Neural progenitor cell (in vitro differentiated cells): ENCODE measurements at regions not wholly inside any gene's neighbourhood (a gene's known extent, or its start where the extent isn't known, plus 50 kb on each side); places are given as distances from the start of the nearest gene placed in this dataset.

Source experiments
- DNase-seq: peaks from one replicate; pipeline ENCODE4 v3.0.0-alpha.2; 2016; ENCODE audit warnings: low spot score
- H2AFZ ChIP-seq: fragments of 200-600 bp; sonication (generic); replicated peaks from 2 replicates; pipeline ENCODE4 v1.6.1; 2016; ENCODE audit warnings: antibody characterized with exemption
- H3F3A ChIP-seq: fragments of 200-600 bp; sonication (generic); 2 replicates; pipeline ENCODE4 v1.6.1; 2016; ENCODE audit warnings: antibody characterized with exemption, low read depth
- H3K27ac ChIP-seq: fragments of 200-600 bp; sonication (generic); 2 replicates; pipeline ENCODE4 v1.5.1; 2016; ENCODE audit warnings: mild to moderate bottlenecking
- H3K27me3 ChIP-seq: fragments of 200-600 bp; sonication (generic); 2 replicates; pipeline ENCODE4 v1.6.1; 2016; ENCODE audit warnings: mild to moderate bottlenecking, moderate library complexity
- H3K36me3 ChIP-seq: fragments of 200-600 bp; sonication (generic); 2 replicates; pipeline ENCODE4 v1.5.1; 2016
- H3K4me1 ChIP-seq: fragments of 200-600 bp; sonication (generic); 2 replicates; pipeline ENCODE4 v1.6.1; 2016; ENCODE audit warnings: mixed run types
- H3K4me2 ChIP-seq: fragments of 200-600 bp; sonication (generic); 2 replicates; pipeline ENCODE4 v1.6.1; 2016
- H3K4me3 ChIP-seq: fragments of 200-600 bp; sonication (generic); 2 replicates; pipeline ENCODE4 v1.5.1; 2016
- H3K79me2 ChIP-seq: fragments of 200-600 bp; sonication (generic); 2 replicates; pipeline ENCODE4 v1.6.1; 2016; ENCODE audit warnings: low read depth
- H3K9ac ChIP-seq: fragments of 200-600 bp; sonication (generic); 2 replicates; pipeline ENCODE4 v1.6.1; 2016
- H3K9me3 ChIP-seq: fragments of 200-600 bp; sonication (generic); 2 replicates; pipeline ENCODE4 v1.5.1; 2016; ENCODE audit warnings: low read depth
- H4K20me1 ChIP-seq: fragments of 200-600 bp; sonication (generic); 2 replicates; pipeline ENCODE4 v1.6.1; 2016; ENCODE audit warnings: low read depth
- H3K27ac Mint-ChIP-seq: 3 replicates; pipeline ENCODE4 v1.8.0; 2021; ENCODE audit warnings: mixed read lengths
- H3K27me3 Mint-ChIP-seq: 2 replicates; pipeline ENCODE4 v1.8.0; 2022; ENCODE audit warnings: low read depth, mild to moderate bottlenecking, inconsistent platforms, moderate library complexity, mixed read lengths; ENCODE audit not compliant: insufficient read depth
- H3K36me3 Mint-ChIP-seq: 3 replicates; pipeline ENCODE4 v1.8.0; 2021; ENCODE audit warnings: mixed read lengths
- H3K4me1 Mint-ChIP-seq: 3 replicates; pipeline ENCODE4 v1.8.0; 2021; ENCODE audit warnings: mixed read lengths
- H3K4me3 Mint-ChIP-seq: 3 replicates; pipeline ENCODE4 v1.8.0; 2021; ENCODE audit warnings: mild to moderate bottlenecking, moderate library complexity, mixed read lengths
- H3K9me3 Mint-ChIP-seq: 3 replicates; pipeline ENCODE4 v1.8.0; 2020; ENCODE audit warnings: mixed read lengths
- EZH2 ChIP-seq: fragments of 200-600 bp; sonication (generic); IDR thresholded peaks from 2 replicates; pipeline ENCODE4 v1.6.1; 2017; ENCODE audit warnings: antibody characterized with exemption, mild to moderate bottlenecking, moderate library complexity
- EZH2phosphoT487 ChIP-seq: fragments of 200-600 bp; sonication (generic); IDR thresholded peaks from 2 replicates; pipeline ENCODE4 v1.6.1; 2017; ENCODE audit warnings: antibody characterized with exemption
- TF ChIP-seq, protein P1 (sequence below): fragments of 200-600 bp; sonication (generic); IDR thresholded peaks from 2 replicates; pipeline ENCODE4 v1.5.1; 2017; ENCODE audit warnings: antibody characterized with exemption, mild to moderate bottlenecking

DNA sequence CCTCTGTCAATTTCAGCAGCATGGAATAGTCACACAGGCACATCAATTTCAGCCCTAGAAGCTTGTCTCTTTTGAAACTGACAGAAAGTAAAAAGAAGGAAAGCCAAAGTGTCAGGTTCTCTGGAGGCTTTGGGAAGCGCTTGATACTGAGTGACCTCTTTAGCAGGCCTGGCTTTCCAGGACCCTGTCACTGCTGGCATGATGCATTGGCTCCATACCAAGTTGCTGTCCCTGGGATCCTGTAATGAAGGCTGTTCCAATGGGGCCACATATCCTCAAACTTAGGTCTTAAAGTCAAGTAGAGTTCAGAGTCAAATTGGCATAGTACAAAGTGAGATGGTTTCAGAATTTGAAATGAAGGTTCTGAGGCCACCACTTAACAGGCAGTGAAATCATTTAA, 640.9 kb downstream of the SQOR start:
- DNase-seq, result no peak
- Histone ChIP-seq H4K20me1 (no peaks in the 10 kb centered on the region), H3K27ac (no peak overlapping the region), H3K36me3 (no peaks in the 10 kb centered on the region), H3K4me2 (no peak overlapping the region), H3K4me1 (peaks cover 9% of the 10 kb centered on the region), H3K9ac (no peak overlapping the region), H3K79me2 (no peaks in the 10 kb centered on the region), H3F3A (no peaks in the 10 kb centered on the region), H3K9me3 (no peaks in the 10 kb centered on the region), H3K4me3 (no peak overlapping the region), H3K27me3 (no peaks in the 10 kb centered on the region), H2AFZ (no peak overlapping the region)
- TF ChIP-seq, protein P1, sequence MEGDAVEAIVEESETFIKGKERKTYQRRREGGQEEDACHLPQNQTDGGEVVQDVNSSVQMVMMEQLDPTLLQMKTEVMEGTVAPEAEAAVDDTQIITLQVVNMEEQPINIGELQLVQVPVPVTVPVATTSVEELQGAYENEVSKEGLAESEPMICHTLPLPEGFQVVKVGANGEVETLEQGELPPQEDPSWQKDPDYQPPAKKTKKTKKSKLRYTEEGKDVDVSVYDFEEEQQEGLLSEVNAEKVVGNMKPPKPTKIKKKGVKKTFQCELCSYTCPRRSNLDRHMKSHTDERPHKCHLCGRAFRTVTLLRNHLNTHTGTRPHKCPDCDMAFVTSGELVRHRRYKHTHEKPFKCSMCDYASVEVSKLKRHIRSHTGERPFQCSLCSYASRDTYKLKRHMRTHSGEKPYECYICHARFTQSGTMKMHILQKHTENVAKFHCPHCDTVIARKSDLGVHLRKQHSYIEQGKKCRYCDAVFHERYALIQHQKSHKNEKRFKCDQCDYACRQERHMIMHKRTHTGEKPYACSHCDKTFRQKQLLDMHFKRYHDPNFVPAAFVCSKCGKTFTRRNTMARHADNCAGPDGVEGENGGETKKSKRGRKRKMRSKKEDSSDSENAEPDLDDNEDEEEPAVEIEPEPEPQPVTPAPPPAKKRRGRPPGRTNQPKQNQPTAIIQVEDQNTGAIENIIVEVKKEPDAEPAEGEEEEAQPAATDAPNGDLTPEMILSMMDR, result no peak
- TF ChIP-seq EZH2phosphoT487 (no peak), EZH2 (no peak)
- no peaks in the 10 kb centered on the region for H3K36me3 Mint-ChIP-seq
- H3K4me1 Mint-ChIP-seq, result peaks cover 24% of the 10 kb centered on the region
- peaks cover 6% of the 10 kb centered on the region for H3K27me3 Mint-ChIP-seq
- H3K4me3 Mint-ChIP-seq, result no peak overlapping the region
- H3K9me3 Mint-ChIP-seq, result no peaks in the 10 kb centered on the region
- no peak overlapping the region for H3K27ac Mint-ChIP-seq

DNA sequence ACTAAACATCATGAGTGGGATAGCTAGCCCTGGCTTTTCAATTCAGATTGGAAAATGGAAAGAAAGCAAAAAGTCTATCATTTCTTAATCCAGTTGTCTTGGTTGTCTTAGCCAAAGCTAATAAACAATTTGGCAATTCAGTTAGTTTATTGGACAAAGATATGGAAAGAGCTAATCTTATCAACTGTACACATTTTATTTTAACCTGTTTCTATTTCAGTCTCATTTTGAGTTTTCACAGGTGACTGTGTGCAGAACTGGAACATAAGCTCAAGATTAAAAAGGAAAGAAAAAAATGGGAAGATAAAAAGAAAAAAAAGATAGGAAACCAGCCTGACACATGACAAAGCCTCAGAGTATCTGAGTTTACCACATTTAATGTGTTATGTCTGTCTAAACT, 642.6 kb downstream of the SQOR start:
- H3K36me3 Mint-ChIP-seq, result no peaks in the 10 kb centered on the region

DNA sequence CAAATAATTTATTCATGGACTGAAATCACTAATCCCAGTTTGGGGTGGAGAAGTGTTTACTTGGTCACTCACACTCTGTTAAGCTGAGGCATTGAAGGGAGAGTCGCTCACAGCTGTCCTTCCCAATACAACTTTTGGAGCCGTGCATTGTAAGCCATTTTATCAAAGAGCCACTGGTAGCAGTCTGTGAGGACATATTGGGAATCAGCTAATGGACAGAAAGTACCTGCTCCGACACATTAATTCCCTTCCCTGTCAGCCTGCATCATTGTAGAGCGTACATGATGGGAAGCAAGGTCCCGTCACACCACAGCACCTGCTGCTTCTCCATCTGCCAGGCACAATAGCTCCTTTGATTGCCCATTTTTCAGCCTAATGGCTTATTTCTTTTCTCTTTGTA, 643.2 kb downstream of the SQOR start:
- H3K4me3 ChIP-seq, result no peak overlapping the region

More for the DNA sequence above, 642.6 kb downstream of the SQOR start:
- Mint-ChIP-seq H3K4me3 (no peak overlapping the region), H3K27me3 (peaks cover 6% of the 10 kb centered on the region), H3K4me1 (peaks cover 24% of the 10 kb centered on the region), H3K27ac (no peak overlapping the region), H3K9me3 (no peaks in the 10 kb centered on the region)
- H3K27me3 ChIP-seq, result no peaks in the 10 kb centered on the region
- no peaks in the 10 kb centered on the region for H3F3A ChIP-seq
- H3K4me3 ChIP-seq, result no peak overlapping the region
- no peak overlapping the region for H2AFZ ChIP-seq
- no peak for DNase-seq
- no peaks in the 10 kb centered on the region for H4K20me1 ChIP-seq
- no peaks in the 10 kb centered on the region for H3K9me3 ChIP-seq
- no peak overlapping the region for H3K9ac ChIP-seq
- no peaks in the 10 kb centered on the region for H3K79me2 ChIP-seq
- TF ChIP-seq, protein P1, result no peak
- no peak for TF ChIP-seq EZH2
- no peak for TF ChIP-seq EZH2phosphoT487
- H3K4me1 ChIP-seq, result peaks cover 9% of the 10 kb centered on the region
- no peak overlapping the region for H3K27ac ChIP-seq
- H3K36me3 ChIP-seq, result no peaks in the 10 kb centered on the region
- no peak overlapping the region for H3K4me2 ChIP-seq

More for the DNA sequence above, 643.2 kb downstream of the SQOR start:
- H3K36me3 ChIP-seq, result no peaks in the 10 kb centered on the region
- no peak overlapping the region for H2AFZ ChIP-seq
- no peak overlapping the region for H3K27ac ChIP-seq
- DNase-seq, result peak; percentile 21
- H3K4me2 ChIP-seq, result no peak overlapping the region
- H3K36me3 Mint-ChIP-seq, result no peaks in the 10 kb centered on the region
- H3K4me3 Mint-ChIP-seq, result no peak overlapping the region
- H3K79me2 ChIP-seq, result no peaks in the 10 kb centered on the region
- peak overlapping the region; percentile 87 for H3K27ac Mint-ChIP-seq
- H4K20me1 ChIP-seq, result no peaks in the 10 kb centered on the region
- no peak overlapping the region for H3K9ac ChIP-seq
- no peaks in the 10 kb centered on the region for H3K27me3 ChIP-seq
- no peaks in the 10 kb centered on the region for H3K9me3 Mint-ChIP-seq
- peaks cover 24% of the 10 kb centered on the region for H3K4me1 Mint-ChIP-seq
- peaks cover 9% of the 10 kb centered on the region for H3K27me3 Mint-ChIP-seq
- H3K9me3 ChIP-seq, result no peaks in the 10 kb centered on the region
- TF ChIP-seq, protein P1, result no peak
- TF ChIP-seq EZH2 (no peak), EZH2phosphoT487 (no peak)
- H3K4me1 ChIP-seq, result peaks cover 9% of the 10 kb centered on the region
- H3F3A ChIP-seq, result no peaks in the 10 kb centered on the region
